ENCODE measurements at regions not wholly inside any gene's neighbourhood (a gene's known extent, or its start where the extent isn't known, plus 50 kb on each side); places are given as distances from the start of the nearest gene placed in this dataset.

DNA sequence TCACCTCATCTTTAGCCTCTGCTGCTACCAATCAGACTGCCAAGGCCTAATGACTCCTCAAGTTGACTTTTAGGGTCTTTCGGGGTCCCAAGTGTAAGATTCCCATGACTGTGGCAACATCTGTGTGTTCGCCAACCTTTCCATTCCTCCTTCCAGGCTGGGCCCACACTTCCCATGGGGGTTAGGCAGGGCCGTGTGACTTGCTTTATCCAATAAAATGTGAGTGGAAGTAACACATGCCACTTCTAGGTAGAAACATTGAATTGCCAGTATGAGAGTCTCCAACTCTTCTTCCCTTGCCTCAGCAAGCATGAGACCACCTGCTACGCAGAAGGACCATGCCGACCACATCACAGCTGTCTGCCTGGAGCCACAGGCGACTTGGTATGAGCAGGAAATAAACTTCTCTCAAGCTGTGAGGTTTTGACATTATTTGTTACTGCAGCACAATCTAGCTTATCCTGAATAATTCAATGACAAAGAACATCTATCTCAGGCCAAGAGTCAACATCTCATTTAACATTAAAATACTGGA lies 190.4 kb upstream of the IER5L start:
- DNase-seq (ENCODE audit: low spot score), result no peak
- TF ChIP-seq, protein P1, sequence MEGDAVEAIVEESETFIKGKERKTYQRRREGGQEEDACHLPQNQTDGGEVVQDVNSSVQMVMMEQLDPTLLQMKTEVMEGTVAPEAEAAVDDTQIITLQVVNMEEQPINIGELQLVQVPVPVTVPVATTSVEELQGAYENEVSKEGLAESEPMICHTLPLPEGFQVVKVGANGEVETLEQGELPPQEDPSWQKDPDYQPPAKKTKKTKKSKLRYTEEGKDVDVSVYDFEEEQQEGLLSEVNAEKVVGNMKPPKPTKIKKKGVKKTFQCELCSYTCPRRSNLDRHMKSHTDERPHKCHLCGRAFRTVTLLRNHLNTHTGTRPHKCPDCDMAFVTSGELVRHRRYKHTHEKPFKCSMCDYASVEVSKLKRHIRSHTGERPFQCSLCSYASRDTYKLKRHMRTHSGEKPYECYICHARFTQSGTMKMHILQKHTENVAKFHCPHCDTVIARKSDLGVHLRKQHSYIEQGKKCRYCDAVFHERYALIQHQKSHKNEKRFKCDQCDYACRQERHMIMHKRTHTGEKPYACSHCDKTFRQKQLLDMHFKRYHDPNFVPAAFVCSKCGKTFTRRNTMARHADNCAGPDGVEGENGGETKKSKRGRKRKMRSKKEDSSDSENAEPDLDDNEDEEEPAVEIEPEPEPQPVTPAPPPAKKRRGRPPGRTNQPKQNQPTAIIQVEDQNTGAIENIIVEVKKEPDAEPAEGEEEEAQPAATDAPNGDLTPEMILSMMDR (IDR thresholded peaks at IDR 0.05; ENCODE audit: extremely low read depth, missing control alignments), result no peak

DNA sequence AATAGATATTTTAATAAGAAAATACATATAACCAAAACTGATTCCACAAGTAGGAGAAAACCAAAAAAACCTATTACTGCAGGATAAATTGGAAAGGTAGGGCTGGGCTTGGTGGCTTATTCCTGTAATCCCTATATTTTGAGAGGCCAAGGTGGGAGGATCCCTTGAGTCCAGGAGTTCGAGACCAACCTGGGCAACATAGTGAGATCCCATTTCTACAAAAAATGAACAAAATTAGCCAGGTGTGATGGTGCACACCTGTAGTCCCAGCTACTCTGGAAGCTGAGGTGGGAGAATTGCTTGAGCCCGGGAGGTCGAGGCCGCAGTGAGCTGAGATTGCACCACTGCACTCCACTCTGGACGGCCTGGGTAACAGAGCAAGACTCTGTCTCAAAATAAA lies 189.2 kb upstream of the IER5L start:
- no peak for DNase-seq (ENCODE audit: low spot score)

DNA sequence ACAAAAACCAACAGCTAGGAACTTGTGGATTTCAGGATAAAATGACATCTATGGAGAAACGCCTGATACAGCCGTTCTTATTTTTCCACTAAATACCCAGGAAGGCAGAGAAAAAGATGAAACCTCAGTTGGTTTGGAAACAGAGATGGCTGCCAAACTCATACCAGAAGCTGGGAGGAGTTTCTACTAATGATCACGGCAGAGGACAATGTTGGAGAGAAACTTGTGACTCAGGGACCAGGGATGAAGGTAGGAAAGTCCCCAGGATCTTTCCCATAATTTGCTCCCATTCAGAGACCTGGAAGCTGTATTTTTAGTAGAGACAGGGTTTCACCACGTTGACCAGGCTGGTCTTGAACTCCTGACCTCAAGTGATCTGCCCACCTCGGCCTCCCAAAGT lies 187.1 kb upstream of the IER5L start:
- no peak for DNase-seq (ENCODE audit: low spot score)
- TF ChIP-seq, protein P1 (IDR thresholded peaks at IDR 0.05; ENCODE audit: extremely low read depth, missing control alignments), result no peak

More for the DNA sequence above, 189.2 kb upstream of the IER5L start:
- TF ChIP-seq, protein P1 (IDR thresholded peaks at IDR 0.05; ENCODE audit: extremely low read depth, missing control alignments), result no peak

DNA sequence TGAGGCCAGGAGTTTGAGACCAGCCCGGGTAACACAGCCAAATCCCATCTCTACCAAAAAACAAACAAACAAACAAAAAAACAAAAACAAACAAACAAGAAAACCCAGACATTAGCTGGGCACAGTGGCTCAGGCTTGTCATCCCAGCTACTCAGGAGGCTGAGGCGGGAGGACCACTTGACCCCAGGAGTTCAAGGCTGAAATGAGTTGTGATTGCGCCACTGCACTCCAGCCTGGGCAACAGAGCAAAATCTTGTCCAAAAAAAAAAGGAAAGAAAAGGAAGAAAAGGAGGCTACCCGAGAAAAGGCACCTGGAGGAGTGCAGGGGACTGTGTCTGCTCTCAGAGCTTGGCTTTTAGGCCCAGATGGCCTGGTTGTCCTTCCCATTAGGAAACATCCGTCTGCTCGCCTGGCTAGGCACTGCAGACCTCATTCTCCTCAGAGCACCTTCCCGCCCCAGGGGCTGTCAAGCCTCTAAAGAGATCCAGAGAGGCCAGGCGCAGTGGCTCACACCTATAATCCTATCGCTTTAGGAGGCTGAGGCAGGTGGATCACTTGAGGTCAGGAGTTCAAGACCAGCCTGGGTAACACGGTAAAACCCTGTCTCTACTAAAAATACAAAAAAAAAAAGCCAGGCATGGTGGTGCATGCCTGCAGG lies 185.3 kb upstream of the IER5L start:
- no peak for DNase-seq (ENCODE audit: low spot score)
- TF ChIP-seq, protein P1 (IDR thresholded peaks at IDR 0.05; ENCODE audit: extremely low read depth, missing control alignments), result no peak

DNA sequence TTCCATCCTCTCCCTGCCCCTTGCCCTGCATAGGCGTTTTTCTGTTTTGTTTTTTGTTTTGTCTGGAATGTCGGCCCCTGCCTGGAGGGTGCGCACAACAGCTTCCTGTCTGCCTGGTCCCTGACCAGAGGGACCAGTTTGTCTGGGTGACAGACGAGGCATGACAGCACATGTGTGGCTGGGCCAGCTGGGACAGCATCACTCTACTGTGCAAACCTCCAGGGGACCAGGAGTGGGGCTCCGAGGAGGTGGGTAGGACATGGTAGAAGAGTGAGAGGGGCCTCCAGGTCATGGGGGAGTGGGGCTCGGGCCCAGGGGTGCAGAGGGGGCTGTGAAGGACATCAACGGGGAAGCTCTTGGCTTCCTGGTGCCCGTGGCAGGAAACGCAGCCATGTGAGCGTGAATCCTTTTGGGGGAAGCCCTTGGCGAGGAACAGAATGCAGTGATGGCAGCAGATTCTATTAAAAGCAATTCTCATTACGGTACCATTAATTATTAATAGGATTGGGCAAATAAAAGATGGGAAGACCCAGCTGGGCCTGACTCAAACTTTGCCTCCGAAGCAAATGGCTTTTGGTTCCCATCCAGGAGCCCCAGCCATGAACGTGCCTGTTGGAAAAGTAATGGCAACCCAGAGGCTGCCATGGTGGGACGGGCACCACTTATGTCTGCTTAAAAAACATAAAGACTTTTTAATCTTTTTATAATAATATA lies 184.4 kb upstream of the IER5L start:
- DNase-seq (ENCODE audit: low spot score), result no peak

DNA sequence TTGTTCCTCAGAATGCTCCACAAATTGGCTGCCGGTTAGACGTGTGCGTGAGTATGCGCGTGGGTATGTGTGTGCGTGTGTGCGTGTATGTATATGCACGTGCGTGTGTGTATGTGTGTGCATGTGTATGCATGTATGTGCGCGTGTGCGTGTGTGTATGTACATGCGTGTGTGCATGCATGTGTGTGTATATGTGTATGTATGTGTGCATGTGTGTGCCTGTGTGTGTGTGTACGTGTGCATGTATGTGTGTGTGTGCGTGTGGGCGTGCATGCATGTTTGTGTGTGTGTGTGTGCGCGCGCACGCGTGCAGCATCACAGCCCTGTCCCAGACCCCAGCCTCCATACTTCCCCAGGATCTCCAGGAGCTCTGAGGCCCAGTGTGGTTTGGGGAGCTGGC lies 183.1 kb upstream of the IER5L start:
- DNase-seq (ENCODE audit: low spot score), result no peak
- TF ChIP-seq, protein P1 (IDR thresholded peaks at IDR 0.05; ENCODE audit: extremely low read depth, missing control alignments), result no peak

More for the DNA sequence above, 184.4 kb upstream of the IER5L start:
- TF ChIP-seq, protein P1 (IDR thresholded peaks at IDR 0.05; ENCODE audit: extremely low read depth, missing control alignments), result no peak

DNA sequence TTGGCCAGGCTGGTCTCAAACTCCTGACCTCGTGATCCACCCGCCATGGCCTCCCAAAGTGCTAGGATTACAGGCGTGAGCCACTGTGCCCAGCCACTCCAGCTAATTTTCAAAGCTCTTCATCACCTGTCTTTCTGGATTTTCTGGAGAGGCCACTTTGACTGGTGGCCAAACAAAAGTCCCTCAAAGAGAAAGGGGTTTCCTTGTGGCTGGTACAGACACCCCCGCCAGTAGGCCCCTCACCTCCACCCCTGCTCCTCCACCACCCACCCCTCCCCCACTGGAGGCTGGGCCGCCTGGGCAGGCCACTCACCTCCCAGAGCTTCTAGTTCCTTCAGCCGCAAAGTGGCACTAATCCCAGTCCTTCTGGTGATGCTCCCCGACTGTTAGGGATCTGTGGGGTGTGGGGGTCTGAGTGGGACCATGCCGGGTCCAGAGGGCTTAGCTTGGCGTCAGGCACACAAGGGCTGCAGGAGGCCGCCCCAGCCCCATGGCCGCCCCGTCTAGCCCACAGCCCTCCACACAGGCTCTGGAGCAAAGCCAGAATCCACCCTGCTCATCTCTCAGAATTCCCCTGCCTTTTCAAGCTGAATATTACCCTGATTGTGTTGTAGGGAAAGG lies 182.0 kb upstream of the IER5L start:
- DNase-seq (ENCODE audit: low spot score), result no peak
- TF ChIP-seq, protein P1 (IDR thresholded peaks at IDR 0.05; ENCODE audit: extremely low read depth, missing control alignments), result no peak

All from GM20000 (cell line).